A549 (cell line): ENCODE measurements at regions not wholly inside any gene's neighbourhood (a gene's known extent, or its start where the extent isn't known, plus 50 kb on each side); places are given as distances from the start of the nearest gene placed in this dataset.

Experiments
- ATAC-seq, 2 experiments: fragments of 200-7000 bp in 1 of 2; fragments of >200 bp in 1 of 2; cut with Nextera tagmentation in 1 of 2; cut with Tn5 transposase in 1 of 2; 3 replicates each; pipeline versions ENCODE4 v1.8.0 to v1.9.1; 2018 to 2020; ENCODE audit warnings: mild to moderate bottlenecking in 1 of 2, moderate library complexity in 1 of 2
- CTCF ChIA-PET: fragments of 300-600 bp; sonication (Branson Sonifier 250); formaldehyde crosslinking; extraction: SDS; loops from one replicate; lab custom pipeline; 2021; ENCODE audit warnings: antibody characterized with exemption, inconsistent platforms; lab: Yijun Ruan, JAX
- POLR2A ChIA-PET: fragments of 350-600 bp; formaldehyde crosslinking; extraction: SDS; loops from one replicate; lab custom pipeline; 2021; ENCODE audit warnings: antibody characterized with exemption, inconsistent platforms; lab: Yijun Ruan, JAX
- DNase-seq, 2 experiments: peaks; one replicate each; pipeline versions ENCODE4 v3.0.0 to v3.0.0-alpha.2; 2011 to 2016; ENCODE audit warnings: low read depth in 1 of 2, low spot score in 1 of 2
- FAIRE-seq: peaks from 2 replicates; lab custom pipeline; 2011; peaks lifted over from hg19 to GRCh38; lab: Jason Lieb, UNC
- H3K27ac ChIP-seq, 2 experiments: fragments of >200 bp; sonication (Bioruptor Twin); formaldehyde crosslinking; 3 replicates each; pipeline ENCODE4 v1.5.1; 2016 to 2017
- H3K4me1 ChIP-seq: fragments of >200 bp; sonication (Bioruptor Twin); formaldehyde crosslinking; 3 replicates; pipeline ENCODE4 v1.6.1; 2016
- H3K4me2 ChIP-seq: fragments of >200 bp; sonication (Bioruptor Twin); formaldehyde crosslinking; 3 replicates; pipeline ENCODE4 v1.6.1; 2016
- H3K4me3 ChIP-seq: fragments of >200 bp; sonication (Bioruptor Twin); formaldehyde crosslinking; 3 replicates; pipeline ENCODE4 v1.5.1; 2016
- H3K9me3 ChIP-seq: fragments of >200 bp; sonication (Bioruptor Twin); formaldehyde crosslinking; 3 replicates; pipeline ENCODE4 v1.6.1; 2016
- BHLHE40 ChIP-seq: IDR thresholded peaks from 2 replicates; pipeline ENCODE4 v1.6.1; 2012; ENCODE audit warnings: low read depth, low read length, inconsistent platforms
- CBX2 ChIP-seq: fragments of 200-600 bp; sonication (generic); IDR thresholded peaks from 2 replicates; pipeline ENCODE4 v1.6.1; 2016; ENCODE audit warnings: low read depth, mild to moderate bottlenecking, borderline replicate concordance
- CEBPB ChIP-seq, 2 experiments: fragments of >200 bp in 1 of 2; sonication (Bioruptor Twin) in 1 of 2; formaldehyde crosslinking in 1 of 2; IDR thresholded peaks; 2 replicates each; pipeline ENCODE4 v1.6.1; 2012 to 2016
- CHD2 ChIP-seq: fragments of 150-350 bp; IDR thresholded peaks from 2 replicates; pipeline ENCODE4 v1.6.1; 2014; ENCODE audit warnings: low read length; ENCODE audit not compliant: partially characterized antibody
- EHF ChIP-seq: fragments of 250-450 bp; sonication (Bioruptor Pico); IDR thresholded peaks from 2 replicates; pipeline ENCODE4 v1.5.0; 2020; ENCODE audit warnings: mild to moderate bottlenecking
- EHMT2 ChIP-seq: fragments of 200-600 bp; sonication (generic); IDR thresholded peaks from 2 replicates; pipeline ENCODE4 v1.6.1; 2016; ENCODE audit warnings: antibody characterized with exemption, low read depth, mild to moderate bottlenecking, moderate library complexity
- FOSB ChIP-seq: fragments of 250-450 bp; sonication (Bioruptor Pico); IDR thresholded peaks from 2 replicates; pipeline ENCODE4 v1.5.0; 2020; ENCODE audit warnings: mild to moderate bottlenecking, moderate library complexity
- GATA3 ChIP-seq: IDR thresholded peaks from 2 replicates; pipeline ENCODE4 v1.6.1; 2012; ENCODE audit warnings: borderline replicate concordance
- MAFK ChIP-seq: fragments of 450-650 bp; IDR thresholded peaks from 2 replicates; pipeline ENCODE4 v1.6.1; 2014; ENCODE audit not compliant: partially characterized antibody
- NR3C1 ChIP-seq: fragments of >200 bp; sonication (Bioruptor Twin); formaldehyde crosslinking; IDR thresholded peaks from 3 replicates; pipeline ENCODE4 v1.6.1; 2017
- POLR2A ChIP-seq: IDR thresholded peaks from 2 replicates; pipeline ENCODE4 v1.6.1; 2012; ENCODE audit warnings: mild to moderate bottlenecking, low read length
- RAD21 ChIP-seq, 2 experiments: fragments of >200 bp in 1 of 2; sonication (Bioruptor Twin) in 1 of 2; formaldehyde crosslinking in 1 of 2; IDR thresholded peaks in 1 of 2; conservative IDR thresholded peaks in 1 of 2; 2 replicates in 1 of 2; 3 replicates in 1 of 2; pipeline ENCODE4 v1.6.1; 2012 to 2018; ENCODE audit warnings: inconsistent platforms in 1 of 2
- RCOR1 ChIP-seq: fragments of 150-350 bp; IDR thresholded peaks from 2 replicates; pipeline ENCODE4 v1.6.1; 2014; ENCODE audit warnings: antibody characterized with exemption, low read length, low read depth
- RNF2 ChIP-seq: fragments of 200-600 bp; sonication (generic); IDR thresholded peaks from 2 replicates; pipeline ENCODE4 v1.6.1; 2016; ENCODE audit warnings: low read depth, mild to moderate bottlenecking, antibody characterized with exemption, moderate library complexity, borderline replicate concordance
- SMC3 ChIP-seq: fragments of >200 bp; sonication (Bioruptor Twin); formaldehyde crosslinking; IDR thresholded peaks from 3 replicates; pipeline ENCODE4 v1.6.1; 2018; ENCODE audit warnings: inconsistent platforms
- TP53 ChIP-seq: fragments of 250-450 bp; sonication (Bioruptor Pico); IDR thresholded peaks from 2 replicates; pipeline ENCODE4 v1.5.0; 2021; ENCODE audit warnings: mild to moderate bottlenecking, moderate library complexity
- ZNF302 ChIP-seq: fragments of 250-450 bp; sonication (Bioruptor Pico); IDR thresholded peaks from 2 replicates; pipeline ENCODE4 v1.9.0; 2021; ENCODE audit warnings: inconsistent platforms, mild to moderate bottlenecking, moderate library complexity
- WGBS: methylation state at CpG from one replicate; pipeline ENCODE4 v1.1.6; 2017; ENCODE audit errors: missing lambda C conversion rate; 5-methylcytosine and 5-hydroxymethylcytosine counted together
- TF ChIP-seq, protein P1 (sequence below): fragments of 200-600 bp; sonication (generic); IDR thresholded peaks from 2 replicates; pipeline ENCODE4 v1.6.1; 2016; ENCODE audit warnings: antibody characterized with exemption, mild to moderate bottlenecking, moderate library complexity
- TF ChIP-seq, protein P2 (sequence below): fragments of 250-450 bp; sonication (Bioruptor Pico); IDR thresholded peaks from 2 replicates; pipeline ENCODE4 v1.5.0; 2021; ENCODE audit warnings: mild to moderate bottlenecking, moderate library complexity, borderline replicate concordance
- TF ChIP-seq, protein P3 (sequence below): IDR thresholded peaks from 2 replicates; pipeline ENCODE4 v1.6.1; 2012

DNA sequence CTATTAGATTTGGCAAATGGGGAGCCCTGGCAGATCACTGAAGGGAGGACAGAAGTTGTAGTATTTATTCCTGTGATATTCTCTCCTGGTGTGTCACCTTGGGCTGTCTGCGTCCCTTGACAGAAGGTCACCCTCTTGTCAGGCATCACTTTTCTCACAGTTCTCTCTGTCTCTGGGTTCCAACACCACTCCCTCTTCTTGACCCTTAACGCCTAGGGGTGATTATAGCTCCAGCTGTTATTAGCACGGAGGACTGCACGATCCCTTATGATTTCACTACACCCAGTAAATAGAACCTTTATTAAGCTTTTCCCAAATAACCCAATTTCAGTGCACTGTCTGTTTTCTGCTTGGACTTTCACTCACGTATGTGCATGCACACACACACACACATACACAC is 166.3 kb upstream of the TNP1 start:
- H3K4me3 ChIP-seq: no peak overlapping the region
- ATAC-seq (no peak), FAIRE-seq (no peak), DNase-seq (no peak)
- no peaks in the 10 kb centered on the region for H3K4me1 ChIP-seq
- TF ChIP-seq EHMT2: no peak
- no peak for TF ChIP-seq CEBPB (IDR thresholded peaks at IDR 0.05)
- TF ChIP-seq BHLHE40: no peak
- TF ChIP-seq TP53: no peak
- TF ChIP-seq SMC3: no peak
- no peak for TF ChIP-seq CBX2
- TF ChIP-seq CHD2: no peak
- TF ChIP-seq FOSB (CRISPR knock-in tag): no peak
- no peak overlapping the region for H3K27ac ChIP-seq
- 70% methylated on average over 5 of the region's 5 CpGs for WGBS
- ChIA-PET POLR2A (no interaction called here), CTCF (no interaction called here)
- no peak overlapping the region for H3K4me2 ChIP-seq
- no peaks in the 10 kb centered on the region for H3K9me3 ChIP-seq

DNA sequence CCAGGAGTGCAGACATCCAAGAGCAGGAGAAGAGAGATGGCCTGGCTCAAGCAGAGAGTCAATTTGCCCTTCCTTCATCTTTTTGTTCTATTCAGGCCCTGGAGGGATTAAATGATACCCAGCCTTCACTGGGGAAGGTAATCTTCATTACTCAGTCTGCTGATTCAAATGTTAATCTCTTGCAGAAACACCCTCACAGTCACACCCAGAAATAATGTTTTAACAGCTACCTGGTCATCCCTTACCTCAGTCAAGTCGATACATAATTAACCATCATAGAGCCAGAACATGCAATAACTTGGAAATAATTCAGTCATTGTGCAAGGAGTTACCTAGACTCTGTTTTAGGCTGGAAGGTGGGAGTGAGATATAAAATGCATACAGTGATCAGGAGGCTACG is 163.7 kb upstream of the TNP1 start:
- TF ChIP-seq POLR2A (no peak), RAD21 (conservative IDR thresholded peaks at IDR 0.05 in 1 of 2, IDR thresholded peaks at IDR 0.05 in 1 of 2) (no peak), NR3C1 (no peak), RNF2 (no peak), ZNF302 (CRISPR knock-in tag) (no peak)
- TF ChIP-seq, protein P1, sequence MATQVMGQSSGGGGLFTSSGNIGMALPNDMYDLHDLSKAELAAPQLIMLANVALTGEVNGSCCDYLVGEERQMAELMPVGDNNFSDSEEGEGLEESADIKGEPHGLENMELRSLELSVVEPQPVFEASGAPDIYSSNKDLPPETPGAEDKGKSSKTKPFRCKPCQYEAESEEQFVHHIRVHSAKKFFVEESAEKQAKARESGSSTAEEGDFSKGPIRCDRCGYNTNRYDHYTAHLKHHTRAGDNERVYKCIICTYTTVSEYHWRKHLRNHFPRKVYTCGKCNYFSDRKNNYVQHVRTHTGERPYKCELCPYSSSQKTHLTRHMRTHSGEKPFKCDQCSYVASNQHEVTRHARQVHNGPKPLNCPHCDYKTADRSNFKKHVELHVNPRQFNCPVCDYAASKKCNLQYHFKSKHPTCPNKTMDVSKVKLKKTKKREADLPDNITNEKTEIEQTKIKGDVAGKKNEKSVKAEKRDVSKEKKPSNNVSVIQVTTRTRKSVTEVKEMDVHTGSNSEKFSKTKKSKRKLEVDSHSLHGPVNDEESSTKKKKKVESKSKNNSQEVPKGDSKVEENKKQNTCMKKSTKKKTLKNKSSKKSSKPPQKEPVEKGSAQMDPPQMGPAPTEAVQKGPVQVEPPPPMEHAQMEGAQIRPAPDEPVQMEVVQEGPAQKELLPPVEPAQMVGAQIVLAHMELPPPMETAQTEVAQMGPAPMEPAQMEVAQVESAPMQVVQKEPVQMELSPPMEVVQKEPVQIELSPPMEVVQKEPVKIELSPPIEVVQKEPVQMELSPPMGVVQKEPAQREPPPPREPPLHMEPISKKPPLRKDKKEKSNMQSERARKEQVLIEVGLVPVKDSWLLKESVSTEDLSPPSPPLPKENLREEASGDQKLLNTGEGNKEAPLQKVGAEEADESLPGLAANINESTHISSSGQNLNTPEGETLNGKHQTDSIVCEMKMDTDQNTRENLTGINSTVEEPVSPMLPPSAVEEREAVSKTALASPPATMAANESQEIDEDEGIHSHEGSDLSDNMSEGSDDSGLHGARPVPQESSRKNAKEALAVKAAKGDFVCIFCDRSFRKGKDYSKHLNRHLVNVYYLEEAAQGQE: no peak
- TF ChIP-seq, all 56 proteins: peak for 0
- Histone ChIP-seq H3K4me3 (no peak overlapping the region), H3K4me1 (no peaks in the 10 kb centered on the region), H3K9me3 (no peaks in the 10 kb centered on the region), H3K4me2 (no peak overlapping the region), H3K27ac (no peak overlapping the region)
- no peak for DNase-seq
- no peak for FAIRE-seq
- CTCF ChIA-PET: no interaction called here
- 21% methylated on average over 2 of the region's 2 CpGs for WGBS
- POLR2A ChIA-PET: no interaction called here
- no peak for ATAC-seq

DNA sequence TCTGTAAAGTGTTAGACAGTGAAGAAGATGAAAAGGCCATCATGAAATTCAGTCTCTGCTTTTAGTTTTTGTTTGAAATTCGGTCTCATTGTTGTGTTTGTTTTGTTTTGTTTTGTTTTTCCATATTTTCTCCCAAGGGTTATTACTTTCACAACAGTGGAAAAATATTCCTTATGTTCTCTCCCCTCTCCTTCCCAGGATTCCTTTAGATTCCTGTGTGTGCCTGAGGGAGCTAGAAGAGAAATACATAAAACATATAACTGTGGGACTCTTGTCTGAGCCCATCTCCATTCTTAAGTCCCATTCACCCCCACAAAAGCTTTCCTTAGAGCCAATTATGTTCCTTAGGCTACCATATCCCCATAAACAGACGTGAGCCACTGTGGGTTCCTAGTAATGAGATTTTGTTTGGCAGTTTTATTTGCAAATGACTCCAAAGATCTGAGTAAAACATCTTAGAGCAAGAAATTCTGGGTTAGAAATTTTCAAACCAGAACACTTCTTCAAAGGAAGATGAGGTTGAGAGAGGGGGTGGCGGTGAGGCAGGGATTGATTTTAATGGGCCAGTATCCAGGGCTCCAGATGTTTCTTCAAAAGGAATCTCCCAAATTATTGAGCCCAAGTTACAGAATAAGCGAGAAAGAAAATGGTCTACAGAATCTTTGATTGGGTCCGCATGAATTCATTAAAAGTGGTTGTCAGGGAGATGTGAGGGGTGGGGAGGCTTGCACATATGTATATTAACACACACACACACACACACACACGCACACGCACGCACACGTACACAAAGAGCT is 157.8 kb upstream of the TNP1 start:
- ChIA-PET POLR2A (no interaction called here), CTCF (interaction anchor here (0.6 kb wide), 2 partner anchors 136 to 337 kb away, joined by 3 read pairs; no protein-coding TSS in a partner anchor)
- no peak overlapping the region for H3K4me2 ChIP-seq
- TF ChIP-seq MAFK (no peak), EHF (CRISPR knock-in tag) (no peak), BHLHE40 (no peak), FOSB (CRISPR knock-in tag) (no peak), ZNF302 (CRISPR knock-in tag) (no peak), GATA3 (no peak), RCOR1 (no peak)
- TF ChIP-seq, protein P2, sequence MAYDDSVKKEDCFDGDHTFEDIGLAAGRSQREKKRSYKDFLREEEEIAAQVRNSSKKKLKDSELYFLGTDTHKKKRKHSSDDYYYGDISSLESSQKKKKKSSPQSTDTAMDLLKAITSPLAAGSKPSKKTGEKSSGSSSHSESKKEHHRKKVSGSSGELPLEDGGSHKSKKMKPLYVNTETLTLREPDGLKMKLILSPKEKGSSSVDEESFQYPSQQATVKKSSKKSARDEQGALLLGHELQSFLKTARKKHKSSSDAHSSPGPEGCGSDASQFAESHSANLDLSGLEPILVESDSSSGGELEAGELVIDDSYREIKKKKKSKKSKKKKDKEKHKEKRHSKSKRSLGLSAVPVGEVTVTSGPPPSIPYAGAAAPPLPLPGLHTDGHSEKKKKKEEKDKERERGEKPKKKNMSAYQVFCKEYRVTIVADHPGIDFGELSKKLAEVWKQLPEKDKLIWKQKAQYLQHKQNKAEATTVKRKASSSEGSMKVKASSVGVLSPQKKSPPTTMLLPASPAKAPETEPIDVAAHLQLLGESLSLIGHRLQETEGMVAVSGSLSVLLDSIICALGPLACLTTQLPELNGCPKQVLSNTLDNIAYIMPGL: no peak
- TF ChIP-seq, protein P3, sequence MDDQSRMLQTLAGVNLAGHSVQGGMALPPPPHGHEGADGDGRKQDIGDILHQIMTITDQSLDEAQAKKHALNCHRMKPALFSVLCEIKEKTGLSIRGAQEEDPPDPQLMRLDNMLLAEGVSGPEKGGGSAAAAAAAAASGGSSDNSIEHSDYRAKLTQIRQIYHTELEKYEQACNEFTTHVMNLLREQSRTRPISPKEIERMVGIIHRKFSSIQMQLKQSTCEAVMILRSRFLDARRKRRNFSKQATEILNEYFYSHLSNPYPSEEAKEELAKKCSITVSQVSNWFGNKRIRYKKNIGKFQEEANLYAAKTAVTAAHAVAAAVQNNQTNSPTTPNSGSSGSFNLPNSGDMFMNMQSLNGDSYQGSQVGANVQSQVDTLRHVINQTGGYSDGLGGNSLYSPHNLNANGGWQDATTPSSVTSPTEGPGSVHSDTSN: no peak
- WGBS: 65% methylated on average over 9 of the region's 9 CpGs
- H3K9me3 ChIP-seq: no peaks in the 10 kb centered on the region
- H3K27ac ChIP-seq: no peak overlapping the region
- H3K4me3 ChIP-seq: no peak overlapping the region
- DNase-seq: no peak
- no peak for ATAC-seq
- no peaks in the 10 kb centered on the region for H3K4me1 ChIP-seq
- FAIRE-seq: no peak
